Endodermal cell (in vitro differentiated cells): ENCODE measurements at regions not wholly inside any gene's neighbourhood (a gene's known extent, or its start where the extent isn't known, plus 50 kb on each side); places are given as distances from the start of the nearest gene placed in this dataset.

Source experiments
- DNase-seq: peaks from one replicate; pipeline ENCODE4 v3.0.0-alpha.2; 2017
- H3K27ac ChIP-seq: 2 replicates; pipeline ENCODE4 v1.5.1; 2013; ENCODE audit warnings: mild to moderate bottlenecking, low read depth, low read length, moderate library complexity
- H3K27me3 ChIP-seq: 2 replicates; pipeline ENCODE4 v1.6.1; 2013; ENCODE audit warnings: mild to moderate bottlenecking, low read length, moderate library complexity; ENCODE audit not compliant: insufficient read depth, control insufficient read depth, poor library complexity, severe bottlenecking
- H3K36me3 ChIP-seq: 2 replicates; pipeline ENCODE4 v1.7.0; 2013; ENCODE audit warnings: mild to moderate bottlenecking, low read length, moderate library complexity; ENCODE audit not compliant: control insufficient read depth, insufficient read depth
- H3K4me1 ChIP-seq: one replicate; pipeline ENCODE4 v1.7.0; 2013; ENCODE audit warnings: low read length; ENCODE audit not compliant: control insufficient read depth, insufficient read depth
- H3K4me3 ChIP-seq: 2 replicates; pipeline ENCODE4 v1.5.1; 2013; ENCODE audit warnings: mild to moderate bottlenecking, low read length, moderate library complexity
- H3K9ac ChIP-seq: 2 replicates; pipeline ENCODE4 v1.6.1; 2013; ENCODE audit warnings: mild to moderate bottlenecking, low read length, moderate library complexity; ENCODE audit not compliant: poor library complexity, severe bottlenecking; ENCODE audit errors: extremely low read depth
- H3K9me3 ChIP-seq: 2 replicates; pipeline ENCODE4 v1.6.1; 2013; ENCODE audit warnings: mild to moderate bottlenecking, low read length, moderate library complexity; ENCODE audit not compliant: control insufficient read depth
- H3K27ac Mint-ChIP-seq: 2 replicates; pipeline ENCODE4 v1.8.0; 2020; ENCODE audit warnings: mixed read lengths
- H3K27me3 Mint-ChIP-seq: 2 replicates; pipeline ENCODE4 v1.8.0; 2021; ENCODE audit warnings: mild to moderate bottlenecking, mixed read lengths; ENCODE audit not compliant: insufficient read depth
- H3K36me3 Mint-ChIP-seq: 2 replicates; pipeline ENCODE4 v1.8.0; 2020; ENCODE audit warnings: low read depth, mixed read lengths
- H3K4me1 Mint-ChIP-seq: 2 replicates; pipeline ENCODE4 v1.8.0; 2020; ENCODE audit warnings: mixed read lengths
- H3K4me3 Mint-ChIP-seq: 2 replicates; pipeline ENCODE4 v1.8.0; 2020; ENCODE audit warnings: mild to moderate bottlenecking, moderate library complexity, mixed read lengths
- H3K9me3 Mint-ChIP-seq: 2 replicates; pipeline ENCODE4 v1.8.0; 2020; ENCODE audit warnings: mild to moderate bottlenecking, mixed read lengths
- CTCF ChIP-seq: fragments of 200-600 bp; sonication (generic); conservative IDR thresholded peaks from 2 replicates; pipeline ENCODE4 v1.5.0; 2021; ENCODE audit warnings: antibody characterized with exemption, mild to moderate bottlenecking
- WGBS, 2 experiments: methylation state at CpG; one replicate each; pipeline versions ENCODE4 v1.1.5 to v1.1.7; 2013; ENCODE audit warnings: missing lambda C conversion rate in 2 of 2, mixed read lengths in 1 of 2; ENCODE audit not compliant: insufficient coverage in 1 of 2, insufficient read length in 1 of 2; 5-methylcytosine and 5-hydroxymethylcytosine counted together

- H3K4me3 ChIP-seq, result no peak overlapping the region
- Mint-ChIP-seq H3K4me1 (peaks cover 16% of the 10 kb centered on the region), H3K9me3 (peaks cover 6% of the 10 kb centered on the region), H3K27me3 (peaks cover 7% of the 10 kb centered on the region), H3K36me3 (no peaks in the 10 kb centered on the region), H3K4me3 (no peak overlapping the region), H3K27ac (no peak overlapping the region)
- H3K9ac ChIP-seq, result no peak overlapping the region
- no peaks in the 10 kb centered on the region for H3K27me3 ChIP-seq
- no peak for TF ChIP-seq CTCF
- no peak overlapping the region for H3K27ac ChIP-seq
- no peaks in the 10 kb centered on the region for H3K36me3 ChIP-seq
- no peaks in the 10 kb centered on the region for H3K9me3 ChIP-seq
- WGBS, 2 experiments, result 89 to 92% methylated on average over 7 of the region's 7 CpGs
- no peak for DNase-seq
- H3K4me1 ChIP-seq, result no peaks in the 10 kb centered on the region
Measured at GRCh38 chr9:38253200-38253599, 139.3 kb upstream of the ALDH1B1 start.

DNA sequence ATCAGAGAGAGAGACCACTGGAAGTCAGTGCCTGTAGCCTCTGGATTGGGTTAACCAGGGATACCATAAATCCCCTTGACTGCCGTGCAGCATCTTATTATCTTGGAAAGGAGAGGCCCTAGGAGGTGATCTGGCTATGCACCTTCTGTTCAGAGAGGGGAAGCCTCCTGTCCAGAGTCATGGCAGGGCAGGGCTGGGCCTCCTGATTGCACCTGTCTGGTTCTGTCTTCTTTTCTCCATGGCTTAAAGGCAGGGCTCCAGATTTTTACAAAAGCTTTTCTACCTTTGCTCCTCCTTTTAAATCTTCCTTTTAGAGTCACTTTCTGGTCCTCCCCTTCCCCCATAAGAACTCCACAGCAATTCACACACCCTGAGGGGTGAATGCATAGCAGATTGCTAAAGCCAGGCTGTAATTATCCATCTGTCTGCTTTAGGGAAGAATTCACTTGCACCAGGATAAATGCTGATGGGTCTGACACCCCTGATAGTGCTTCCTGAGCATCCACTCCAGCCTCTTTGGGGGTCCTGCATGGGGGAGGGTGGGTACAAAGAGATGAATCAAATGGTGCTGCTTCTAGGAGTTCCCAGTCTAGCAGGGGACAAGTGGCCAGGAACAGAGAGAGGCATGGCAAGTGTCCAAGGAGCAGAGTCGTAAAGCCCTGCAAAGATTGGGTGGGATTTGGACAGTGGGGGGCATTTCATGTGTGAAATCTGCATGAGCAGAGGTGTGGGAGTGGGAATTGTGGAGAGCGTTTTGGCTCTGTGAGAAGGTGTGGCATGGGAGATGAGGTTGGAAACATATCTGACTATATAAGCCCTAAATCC lies 141.3 kb upstream of the ALDH1B1 start:
- H3K4me1 Mint-ChIP-seq, result peaks cover 14% of the 10 kb centered on the region
- DNase-seq, result no peak
- H3K4me3 Mint-ChIP-seq, result no peak overlapping the region
- no peak for TF ChIP-seq CTCF
- no peaks in the 10 kb centered on the region for H3K4me1 ChIP-seq
- H3K9me3 Mint-ChIP-seq, result peaks cover 13% of the 10 kb centered on the region
- no peaks in the 10 kb centered on the region for H3K36me3 Mint-ChIP-seq
- H3K4me3 ChIP-seq, result no peak overlapping the region
- H3K36me3 ChIP-seq, result no peaks in the 10 kb centered on the region
- no peaks in the 10 kb centered on the region for H3K9me3 ChIP-seq
- no peak overlapping the region for H3K27ac ChIP-seq
- no peak overlapping the region for H3K9ac ChIP-seq
- no peak overlapping the region for H3K27ac Mint-ChIP-seq
- peaks cover 11% of the 10 kb centered on the region for H3K27me3 Mint-ChIP-seq
- 63 to 65% methylated on average over 1 to 3 of the region's 3 CpGs for WGBS, 2 experiments
- no peaks in the 10 kb centered on the region for H3K27me3 ChIP-seq

GRCh38 chr9:38250279-38251035 lies 142.0 kb upstream of the ALDH1B1 start:
- Mint-ChIP-seq H3K4me3 (no peak overlapping the region), H3K4me1 (peaks cover 14% of the 10 kb centered on the region), H3K36me3 (no peaks in the 10 kb centered on the region), H3K27ac (no peak overlapping the region), H3K9me3 (peaks cover 11% of the 10 kb centered on the region), H3K27me3 (peaks cover 10% of the 10 kb centered on the region)
- no peaks in the 10 kb centered on the region for H3K9me3 ChIP-seq
- no peak overlapping the region for H3K4me3 ChIP-seq
- H3K9ac ChIP-seq, result no peak overlapping the region
- H3K36me3 ChIP-seq, result no peaks in the 10 kb centered on the region
- no peak overlapping the region for H3K27ac ChIP-seq
- H3K4me1 ChIP-seq, result no peaks in the 10 kb centered on the region
- no peak for DNase-seq
- 85 to 87% methylated on average over 10 of the region's 10 CpGs for WGBS, 2 experiments
- no peak for TF ChIP-seq CTCF
- H3K27me3 ChIP-seq, result no peaks in the 10 kb centered on the region
